HG02798 (cell line): ENCODE measurements at regions not wholly inside any gene's neighbourhood (a gene's known extent, or its start where the extent isn't known, plus 50 kb on each side); places are given as distances from the start of the nearest gene placed in this dataset.
"Not testable (repeated sequence)": the region's sequence is repeated elsewhere in the genome, so short reads cannot be mapped to it uniquely, and the experiment has no call there.

Experiments used
- ATAC-seq: cut with Tn5 transposase; IDR thresholded peaks from one replicate; pipeline ENCODE4 v1.9.1; 2021; ENCODE audit warnings: mild to moderate bottlenecking; ENCODE audit not compliant: unreplicated experiment, poor library complexity

GRCh38 chr18:47729356-47729755, 201.1 kb downstream of the SMAD2 start:
- no peak for ATAC-seq

- ATAC-seq: no peak
These were observed 201.5 kb downstream of the SMAD2 start for GRCh38 chr18:47728921-47729320.

DNA sequence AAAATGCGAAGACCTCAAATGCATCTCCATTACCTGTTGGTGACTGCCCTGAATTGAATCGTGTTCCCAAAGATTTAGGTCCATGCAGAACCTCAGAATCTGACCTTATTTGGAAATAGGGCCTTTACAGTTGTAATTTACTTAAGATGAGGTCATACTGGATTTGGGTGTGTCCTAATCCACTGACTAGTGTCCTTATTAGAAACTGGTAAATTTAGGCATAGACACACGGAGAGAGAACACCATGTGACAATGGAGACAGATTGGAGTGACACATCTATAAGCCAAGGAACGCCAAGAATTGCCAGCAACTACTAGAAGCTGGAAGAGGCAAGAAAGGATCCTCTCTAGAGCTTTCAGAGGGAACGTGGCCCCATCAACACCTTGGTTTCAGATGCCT, 203.1 kb downstream of the SMAD2 start:
- ATAC-seq: no peak

DNA sequence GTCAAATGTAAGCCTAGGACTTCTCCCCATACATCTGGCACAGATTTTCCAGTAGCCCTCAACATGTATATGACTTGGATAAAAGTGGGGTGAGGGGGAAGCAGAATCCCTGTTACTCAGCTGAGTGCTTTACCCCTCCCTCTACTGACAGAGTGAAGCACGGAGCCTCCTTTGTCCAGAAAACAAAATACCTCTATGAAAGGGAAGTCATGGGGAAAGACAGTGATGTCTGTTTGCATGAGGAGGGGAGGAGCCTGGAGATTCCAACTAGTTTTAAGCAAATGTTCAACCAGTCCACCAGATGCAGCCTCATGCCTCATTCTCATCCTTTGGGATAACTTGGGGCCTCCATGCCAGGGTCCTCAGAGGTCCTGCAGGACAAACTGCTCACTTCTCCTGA, 203.9 kb downstream of the SMAD2 start:
- no peak for ATAC-seq

DNA sequence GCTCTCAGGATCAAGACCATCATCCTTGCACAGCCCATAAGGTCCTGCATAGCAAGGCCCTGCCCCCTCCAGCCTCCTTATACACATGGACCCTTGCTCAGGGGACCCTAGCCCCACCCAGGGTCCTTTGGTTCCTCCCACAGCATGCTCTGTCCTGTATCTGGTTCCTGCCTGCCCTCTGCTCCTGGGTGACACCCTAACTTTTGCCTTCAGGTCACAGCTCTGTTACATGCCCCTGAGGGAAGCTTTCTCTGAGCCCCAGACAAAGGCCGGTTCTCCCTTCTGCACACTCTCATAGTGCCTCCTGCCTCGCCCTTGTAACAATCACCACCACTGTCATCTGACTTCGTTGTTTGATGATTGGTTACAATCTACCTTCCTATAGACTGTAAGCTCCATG, 204.8 kb downstream of the SMAD2 start:
- no peak for ATAC-seq

DNA sequence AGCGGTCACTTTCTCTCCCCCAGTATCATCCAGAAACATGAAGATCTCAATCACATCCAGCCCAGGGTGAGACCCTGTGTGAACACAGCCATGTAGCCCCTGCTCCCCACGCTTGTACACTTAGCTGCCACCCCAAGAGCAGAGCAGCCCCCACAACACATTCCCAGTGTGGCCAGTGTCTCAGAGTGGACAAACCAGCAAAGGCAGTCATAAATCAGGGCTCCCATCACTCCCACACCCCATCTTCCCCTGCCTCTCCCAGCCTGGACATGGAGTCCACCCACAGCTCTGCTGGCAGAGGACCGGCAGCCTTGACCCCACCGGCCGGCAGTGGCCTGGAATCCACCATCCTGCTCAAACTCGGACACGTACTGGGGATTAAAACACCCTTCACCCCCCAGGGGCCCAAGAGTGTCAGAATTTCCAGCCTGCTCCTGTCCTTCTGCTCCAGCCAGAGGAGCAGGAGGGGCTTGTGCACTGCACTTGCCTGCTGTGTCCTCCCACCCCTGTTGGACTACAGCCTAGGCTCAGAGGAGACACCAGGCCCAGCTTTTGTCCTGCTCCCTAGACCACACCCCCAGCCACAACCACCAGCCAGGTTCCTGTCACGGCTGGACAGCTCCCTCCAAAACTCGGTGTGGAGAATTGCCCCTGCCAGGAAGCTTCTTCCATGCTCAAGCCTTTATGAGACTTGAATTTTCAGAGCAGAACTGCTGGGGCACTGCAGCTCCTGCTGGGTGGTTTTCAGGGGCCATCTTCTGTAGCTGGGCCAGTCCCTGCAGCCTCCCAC, 206.1 kb downstream of the SMAD2 start:
- ATAC-seq: no peak

GRCh38 chr18:47721876-47722275, 208.6 kb downstream of the SMAD2 start:
- ATAC-seq: no peak

DNA sequence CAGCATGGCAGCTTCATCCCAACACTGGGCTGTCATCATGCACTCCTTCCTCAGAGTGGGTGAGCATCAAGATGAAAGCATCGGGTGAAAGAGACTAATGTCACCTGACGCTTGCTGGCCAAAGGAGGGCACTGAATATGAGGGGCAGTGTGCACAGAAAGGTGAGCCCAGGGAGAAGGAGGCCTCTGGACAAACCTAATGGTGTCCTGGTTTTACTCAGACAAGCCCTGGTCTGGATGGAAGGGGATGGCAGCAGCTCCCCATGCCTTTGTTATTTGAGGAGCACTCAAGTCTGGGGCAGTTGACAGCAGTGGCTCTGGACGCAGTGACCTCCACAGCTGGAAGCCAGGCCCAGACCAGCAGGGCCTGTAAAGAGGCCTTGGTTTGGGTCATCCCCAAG, 209.7 kb downstream of the SMAD2 start:
- no peak for ATAC-seq

GRCh38 chr18:47719096-47719780, 211.2 kb downstream of the SMAD2 start:
- no peak for ATAC-seq

DNA sequence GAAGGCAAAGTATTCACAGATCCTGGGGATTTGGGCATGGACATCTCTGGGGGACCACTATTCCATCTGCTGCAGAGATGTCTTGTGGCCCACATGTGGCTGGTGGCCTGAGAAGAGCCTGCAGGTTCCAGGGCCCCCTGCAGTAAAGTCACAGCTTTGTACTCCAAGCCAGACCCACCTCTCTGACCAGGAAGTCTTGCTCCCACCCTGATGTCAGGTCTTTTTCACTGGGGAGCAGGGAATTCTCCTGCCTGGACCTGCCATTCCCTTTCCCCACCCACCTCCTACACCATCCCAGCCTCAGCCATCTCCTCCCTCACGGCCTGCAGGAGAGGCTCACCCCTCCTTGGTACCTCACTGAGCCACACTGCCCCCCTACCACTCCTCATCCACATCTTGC, 211.8 kb downstream of the SMAD2 start:
- ATAC-seq: no peak

DNA sequence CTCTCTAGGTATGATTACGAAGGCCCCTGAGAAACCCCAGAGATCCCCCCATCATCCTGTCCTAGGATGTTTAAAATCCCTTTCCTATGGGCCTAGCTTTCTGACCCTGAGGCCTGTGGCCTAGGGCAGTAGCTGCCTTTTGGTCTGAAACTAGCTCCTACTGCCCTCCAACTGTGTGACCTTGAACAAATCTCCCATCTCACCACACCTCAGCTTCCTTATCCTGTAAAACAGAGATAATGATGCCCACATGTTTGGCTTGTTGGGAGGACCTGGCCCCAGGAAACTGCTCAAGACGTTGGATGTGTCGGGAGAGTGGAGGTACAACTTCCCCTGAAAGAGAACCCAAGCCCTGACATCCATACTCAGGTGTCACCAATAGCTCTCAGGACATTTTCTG, 213.2 kb downstream of the SMAD2 start:
- no peak for ATAC-seq

DNA sequence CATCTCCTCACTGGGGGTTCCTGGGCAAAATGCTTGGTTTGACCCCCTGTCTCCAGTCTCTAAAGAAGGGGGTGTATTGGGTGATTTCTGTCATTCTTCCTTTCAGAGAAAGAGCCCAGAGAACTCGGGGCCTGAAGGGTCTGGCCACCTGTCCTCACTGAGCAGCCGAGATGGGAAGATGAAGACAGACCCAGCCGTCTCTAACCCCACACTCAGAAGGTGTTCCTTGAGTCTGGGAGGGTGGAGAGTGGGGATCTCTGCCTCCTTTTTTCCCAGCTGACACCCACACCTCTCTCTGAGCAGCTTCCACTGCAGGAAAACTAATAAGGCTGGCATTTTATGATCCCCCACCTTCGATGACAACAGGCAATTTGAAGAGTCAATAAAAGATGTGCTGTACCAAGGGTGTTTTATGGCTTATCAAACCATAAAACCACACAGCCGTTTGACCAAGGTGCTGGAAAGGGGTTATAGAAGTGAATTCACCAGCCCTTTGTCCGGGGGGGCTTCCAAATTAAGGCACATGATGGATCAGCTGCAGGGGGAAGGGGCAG, 213.8 kb downstream of the SMAD2 start:
- ATAC-seq: no peak

DNA sequence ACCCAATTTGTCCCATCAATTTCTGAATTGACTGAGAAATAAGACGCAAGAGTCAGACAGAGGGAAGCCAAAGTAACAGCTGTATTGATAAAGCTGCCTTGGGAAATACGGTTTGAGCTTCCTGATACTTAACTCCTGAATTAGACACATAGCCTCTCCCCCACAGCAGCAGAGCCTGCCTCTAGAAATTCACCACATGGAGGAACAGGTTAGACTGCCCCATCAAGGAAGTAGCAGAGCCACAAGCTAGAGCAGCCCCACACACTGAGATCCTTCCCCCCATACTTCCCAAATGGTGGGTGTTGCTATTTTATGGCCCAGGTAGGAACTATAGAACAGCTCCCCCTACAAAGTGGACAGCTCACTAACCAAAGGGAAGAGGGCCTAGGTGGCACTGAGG, 220.0 kb downstream of the SMAD2 start:
- no peak for ATAC-seq

DNA sequence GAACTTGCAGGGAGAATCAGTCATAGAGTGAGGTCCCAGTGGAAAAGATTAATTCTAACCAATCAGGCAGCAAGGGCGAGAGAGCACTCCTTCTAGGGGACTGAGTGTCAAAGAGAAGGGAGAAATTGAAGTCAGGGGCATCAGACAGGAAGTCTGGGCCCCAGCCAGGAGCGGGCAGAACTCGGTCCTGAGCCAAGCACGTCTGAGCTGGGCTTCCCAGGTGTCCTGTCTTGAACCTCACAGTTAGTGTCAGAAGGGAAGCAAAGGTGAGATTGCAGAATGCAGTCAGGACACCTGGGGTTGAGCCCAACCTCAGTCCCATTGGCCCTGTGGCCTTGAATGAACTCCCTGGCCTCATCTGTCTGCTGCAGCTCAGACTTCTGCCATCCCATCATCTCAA, 220.9 kb downstream of the SMAD2 start:
- ATAC-seq: no peak

- ATAC-seq: no peak
These were observed 222.3 kb downstream of the SMAD2 start for GRCh38 chr18:47708206-47708605.

GRCh38 chr18:47701134-47701533, 229.3 kb downstream of the SMAD2 start:
- ATAC-seq: no peak

DNA sequence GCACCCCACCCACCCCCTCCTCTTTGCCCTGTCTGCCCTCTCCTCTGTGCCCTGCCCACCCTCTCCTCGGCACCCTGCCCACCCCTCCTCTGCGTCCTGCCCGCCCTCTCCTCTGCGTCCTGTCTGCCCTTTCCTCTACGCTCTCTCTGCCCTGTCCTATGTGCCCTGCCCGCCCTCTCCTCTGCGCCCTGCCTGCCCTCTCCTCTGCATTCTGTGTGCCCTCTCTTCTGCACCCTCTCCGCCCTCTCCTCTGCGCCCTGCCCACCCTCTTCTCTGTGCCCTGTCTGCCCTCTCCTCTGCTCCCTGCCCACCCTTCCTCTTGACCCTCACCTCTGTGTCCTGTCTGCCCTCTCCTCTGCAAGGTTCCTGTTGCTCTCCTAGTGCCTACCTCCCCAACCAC, 233.6 kb downstream of the SMAD2 start:
- no peak for ATAC-seq

DNA sequence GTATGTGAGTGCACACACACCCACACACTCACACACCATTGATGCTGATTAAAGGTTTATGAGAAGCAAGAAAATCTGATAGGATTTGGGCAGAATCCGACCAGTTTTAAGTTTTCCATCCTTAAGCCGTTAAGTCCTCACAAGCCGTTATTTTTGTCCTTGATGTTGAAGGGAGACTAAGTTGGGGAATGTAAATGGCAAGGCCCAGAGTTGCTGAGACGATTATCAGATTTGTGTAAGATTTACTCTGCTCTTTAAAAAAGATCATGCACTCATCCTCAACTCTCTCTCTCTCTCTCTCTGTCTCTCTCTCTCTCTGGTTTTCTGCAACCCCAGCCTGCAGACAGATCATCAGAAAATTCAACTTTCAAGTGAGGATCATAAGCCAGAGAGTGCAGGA, 238.8 kb downstream of the SMAD2 start:
- ATAC-seq: no peak

DNA sequence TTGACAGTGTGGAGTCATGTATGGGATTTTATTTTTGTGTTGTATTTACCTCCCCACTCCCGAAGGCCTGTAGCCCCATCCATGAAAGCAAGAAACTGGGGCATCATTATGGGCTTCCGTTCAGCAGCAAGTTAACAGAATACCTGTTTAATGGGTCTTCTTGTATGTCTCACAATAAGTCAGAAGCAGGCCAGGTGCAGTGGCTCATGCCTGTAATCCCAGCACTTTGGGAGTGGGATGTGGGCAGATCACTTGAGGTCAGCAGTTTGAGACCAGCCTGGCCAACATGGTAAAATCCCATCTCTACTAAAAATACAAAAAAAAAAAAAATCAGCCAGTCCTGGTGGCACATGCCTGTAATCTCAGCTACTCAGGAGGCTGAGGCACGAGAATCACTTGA, 239.7 kb downstream of the SMAD2 start:
- ATAC-seq: not testable (repeated sequence)

DNA sequence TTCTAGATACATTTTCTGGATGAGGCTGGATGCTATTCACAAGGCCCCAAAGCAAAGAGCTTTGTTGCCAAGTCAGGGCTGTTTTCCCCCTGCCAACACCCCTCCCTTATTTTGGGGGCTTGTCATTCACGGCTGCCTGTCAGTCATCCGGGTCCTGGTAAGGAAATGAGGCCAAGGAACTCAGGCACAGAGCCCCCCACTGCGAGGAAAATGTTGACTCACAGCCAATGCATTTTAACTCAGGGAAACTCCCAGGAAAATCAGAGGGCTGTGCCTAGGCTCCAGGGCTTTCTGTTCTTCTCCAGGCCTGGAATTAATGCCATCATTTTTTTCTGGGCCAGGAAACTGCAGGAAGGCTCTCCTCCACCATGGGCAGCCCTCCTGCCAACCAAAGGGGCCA, 241.1 kb downstream of the SMAD2 start:
- ATAC-seq: no peak

GRCh38 chr18:47686806-47687205, 243.7 kb downstream of the SMAD2 start:
- no peak for ATAC-seq

GRCh38 chr18:47683774-47684173, 246.7 kb downstream of the SMAD2 start:
- no peak for ATAC-seq
